Inferior parietal cortex (tissue), 1 donor: ENCODE measurements at regions not wholly inside any gene's neighbourhood (a gene's known extent, or its start where the extent isn't known, plus 50 kb on each side); places are given as distances from the start of the nearest gene placed in this dataset.
A peak's percentile ranks its signal among the peaks of the same experiment; 100 is the strongest.
"Not testable (repeated sequence)": the region's sequence is repeated elsewhere in the genome, so short reads cannot be mapped to it uniquely, and the experiment has no call there.

Experiments used
- DNase-seq: peaks from one replicate; pipeline ENCODE4 v3.0.0-alpha.2; 2016; ENCODE audit errors: extremely low spot score

GRCh38 chr3:162987085-162987794 is 1490.6 kb downstream of the OTOL1 start:
- not testable (repeated sequence) for DNase-seq

GRCh38 chr3:162992741-162993140 is 1496.1 kb downstream of the OTOL1 start:
- no peak for DNase-seq

GRCh38 chr3:162994165-162994564 is 1497.6 kb downstream of the OTOL1 start:
- DNase-seq: no peak

- DNase-seq: no peak
Observed at GRCh38 chr3:162996368-162996767, 1499.8 kb downstream of the OTOL1 start.

GRCh38 chr3:162998205-162998604 is 1501.6 kb downstream of the OTOL1 start:
- DNase-seq: no peak

GRCh38 chr3:163011596-163011995 is 1515.0 kb downstream of the OTOL1 start:
- DNase-seq: no peak

GRCh38 chr3:163016251-163016650 is 1519.6 kb downstream of the OTOL1 start:
- DNase-seq: no peak

GRCh38 chr3:163018067-163018466 is 1521.5 kb downstream of the OTOL1 start:
- DNase-seq: no peak

GRCh38 chr3:163018664-163019063 is 1522.1 kb downstream of the OTOL1 start:
- no peak for DNase-seq

GRCh38 chr3:163019260-163019659 is 1522.7 kb downstream of the OTOL1 start:
- no peak for DNase-seq

GRCh38 chr3:163033652-163034051 is 1537.0 kb downstream of the OTOL1 start:
- DNase-seq: no peak

GRCh38 chr3:163039636-163040035 is 1543.0 kb downstream of the OTOL1 start:
- no peak for DNase-seq

GRCh38 chr3:163043074-163043473 is 1546.5 kb downstream of the OTOL1 start:
- no peak for DNase-seq

- no peak for DNase-seq
Observed at GRCh38 chr3:163045945-163046344, 1549.3 kb downstream of the OTOL1 start.

- DNase-seq: no peak
Observed at GRCh38 chr3:163048881-163049280, 1552.3 kb downstream of the OTOL1 start.

- DNase-seq: peak; percentile 71
Observed at GRCh38 chr3:163056874-163057497, 1560.4 kb downstream of the OTOL1 start.

GRCh38 chr3:163058031-163058854 is 1561.6 kb downstream of the OTOL1 start:
- no peak for DNase-seq

- no peak for DNase-seq
Observed at GRCh38 chr3:163071713-163072112, 1575.1 kb downstream of the OTOL1 start.
